A549 (cell line): ENCODE measurements at regions not wholly inside any gene's neighbourhood (a gene's known extent, or its start where the extent isn't known, plus 50 kb on each side); places are given as distances from the start of the nearest gene placed in this dataset.

ENCODE experiments used
- CTCF ChIP-seq: fragments of >200 bp; sonication (Bioruptor Twin); formaldehyde crosslinking; IDR thresholded peaks from 3 replicates; pipeline ENCODE4 v1.5.1; 2016
- EHMT2 ChIP-seq: fragments of 200-600 bp; sonication (generic); IDR thresholded peaks from 2 replicates; pipeline ENCODE4 v1.6.1; 2016; ENCODE audit warnings: antibody characterized with exemption, low read depth, mild to moderate bottlenecking, moderate library complexity
- EP300 ChIP-seq, 2 experiments: fragments of >200 bp; sonication (Bioruptor Twin); formaldehyde crosslinking; IDR thresholded peaks; 2 replicates in 1 of 2; 3 replicates in 1 of 2; pipeline ENCODE4 v1.6.1; 2016 to 2017
- HDAC2 ChIP-seq: fragments of 200-600 bp; sonication (generic); IDR thresholded peaks from 2 replicates; pipeline ENCODE4 v1.6.1; 2016
- HEYL ChIP-seq: fragments of 250-450 bp; sonication (Bioruptor Pico); IDR thresholded peaks from 2 replicates; pipeline ENCODE4 v1.8.0; 2021; ENCODE audit warnings: mild to moderate bottlenecking, moderate library complexity
- POLR2A ChIP-seq: IDR thresholded peaks from 2 replicates; pipeline ENCODE4 v1.6.1; 2012; ENCODE audit warnings: mild to moderate bottlenecking, low read length
- RFX5 ChIP-seq: fragments of 450-650 bp; IDR thresholded peaks from 2 replicates; pipeline ENCODE4 v1.7.1; 2014; ENCODE audit warnings: antibody characterized with exemption, mild to moderate bottlenecking, moderate library complexity
- RNF2 ChIP-seq: fragments of 200-600 bp; sonication (generic); IDR thresholded peaks from 2 replicates; pipeline ENCODE4 v1.6.1; 2016; ENCODE audit warnings: low read depth, mild to moderate bottlenecking, antibody characterized with exemption, moderate library complexity, borderline replicate concordance

DNA sequence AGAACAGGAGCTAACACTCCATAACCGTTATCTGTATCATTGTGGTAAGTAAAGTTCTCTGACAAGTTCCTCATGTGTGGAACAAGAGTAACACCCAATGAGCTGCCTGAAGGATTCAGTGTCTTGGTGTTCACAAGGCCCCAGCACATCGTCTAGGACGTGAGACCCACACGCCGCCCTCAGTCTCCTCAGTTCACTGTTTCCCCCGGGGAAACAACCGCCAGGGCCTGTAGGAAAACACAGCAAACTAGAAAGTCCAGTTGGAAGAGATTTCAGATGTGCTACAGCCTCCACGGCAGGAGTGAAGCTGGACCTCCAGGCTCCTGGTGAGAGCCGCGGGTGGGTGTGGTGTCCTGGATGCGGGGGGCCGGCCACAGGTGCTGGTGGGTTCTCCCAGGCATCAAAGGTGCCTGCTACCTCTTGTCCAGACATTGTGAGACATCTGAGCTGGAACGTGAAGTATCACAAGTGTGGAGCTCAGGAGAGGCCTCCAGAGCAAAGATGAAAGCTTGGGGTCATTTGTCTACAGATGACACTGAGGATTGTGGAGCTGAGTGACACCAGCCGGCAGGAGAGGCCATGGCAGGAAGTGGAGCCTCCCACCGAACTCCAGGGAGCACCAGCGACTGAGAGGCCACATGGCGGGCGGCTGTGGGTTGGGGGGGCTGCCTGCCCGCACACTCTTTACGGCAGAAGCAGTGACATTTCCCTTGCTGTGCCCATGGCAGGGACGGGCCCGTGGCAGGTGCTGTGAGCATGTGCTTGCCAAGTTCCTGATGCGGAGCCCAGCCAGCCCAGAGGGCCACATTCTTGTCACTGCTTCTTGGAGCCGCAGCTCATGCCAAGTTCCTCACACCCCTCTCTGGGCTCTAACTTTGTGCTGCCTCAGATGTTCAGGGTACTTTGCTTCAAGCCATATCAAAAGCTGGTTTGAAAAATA is 131.2 kb downstream of the TMEM18 start:
- TF ChIP-seq EP300 (IDR thresholded peaks at IDR 0.05) (no peak), HEYL (CRISPR knock-in tag) (no peak), RFX5 (no peak), HDAC2 (no peak), CTCF (no peak), POLR2A (no peak), EHMT2 (no peak), RNF2 (no peak)
